ENCODE measurements at regions not wholly inside any gene's neighbourhood (a gene's known extent, or its start where the extent isn't known, plus 50 kb on each side); places are given as distances from the start of the nearest gene placed in this dataset.

GRCh38 chr5:173819521-173819920, 68.6 kb upstream of the CPEB4 start:
- dilution Hi-C loops (cut with HindIII; ENCODE audit: low sequenced_read_pairs, unreplicated experiment) = no loop called here
- no peak overlapping the region for H3K18ac ChIP-seq (ENCODE audit: low read depth, low read length)

More at GRCh38 chr5:173819521-173819920, 68.6 kb upstream of the CPEB4 start:
- no peak overlapping the region for H2BK5ac ChIP-seq (ENCODE audit: low read depth, low read length, poor library complexity, severe bottlenecking)
- no peak overlapping the region for H3K4me2 ChIP-seq (ENCODE audit: low read depth, low read length)
- H4K91ac ChIP-seq (ENCODE audit: insufficient read depth, low read depth, low read length) = no peak overlapping the region
- H3K27ac ChIP-seq (ENCODE audit: insufficient read depth, low read length) = no peak overlapping the region
- H2AK9ac ChIP-seq (replicated peaks; ENCODE audit: low read depth, low read length, poor library complexity) = no peak overlapping the region
- no peak overlapping the region for H2BK120ac ChIP-seq (ENCODE audit: low read depth, low read length)
- no peak overlapping the region for H2BK20ac ChIP-seq (ENCODE audit: low read depth, low read length)
- no peak overlapping the region for H2BK15ac ChIP-seq (ENCODE audit: low read depth, low read length)
- peaks cover 7% of the 10 kb centered on the region for H3K4me1 ChIP-seq (ENCODE audit: control insufficient read depth, insufficient read depth, low read length)
- in situ Hi-C loops (cut with MboI; ENCODE audit: low sequenced_read_pairs) = no loop called here
- DNase-seq (no peak), ATAC-seq (ENCODE audit: low read depth) (no peak)
- no peak overlapping the region for H3K9ac ChIP-seq (ENCODE audit: low read depth, low read length)
- CTCF ChIA-PET = no interaction called here
- TF ChIP-seq MAZ (IDR thresholded peaks at IDR 0.05; ENCODE audit: borderline replicate concordance, low read depth, low read length) (no peak), FOS (IDR thresholded peaks at IDR 0.05; ENCODE audit: low read depth, low read length) (no peak), SMC3 (IDR thresholded peaks at IDR 0.05; ENCODE audit: low read depth, low read length) (no peak), BHLHE40 (IDR thresholded peaks at IDR 0.05; ENCODE audit: low read depth, low read length) (no peak), CEBPB (IDR thresholded peaks at IDR 0.05; ENCODE audit: low read depth, low read length) (no peak), MXI1 (IDR thresholded peaks at IDR 0.05; ENCODE audit: borderline replicate concordance, low read depth, low read length) (no peak), USF2 (IDR thresholded peaks at IDR 0.05; ENCODE audit: low read depth, low read length) (no peak), POLR2A (IDR thresholded peaks at IDR 0.05; ENCODE audit: low read depth, low read length) (no peak), CTCF (conservative IDR thresholded peaks at IDR 0.05; ENCODE audit: low read depth, low read length) (no peak), RAD21 (IDR thresholded peaks at IDR 0.05; ENCODE audit: low read length) (no peak), MAFK (IDR thresholded peaks at IDR 0.05; ENCODE audit: low read depth, low read length) (no peak), NFE2L2 (IDR thresholded peaks at IDR 0.05; ENCODE audit: low read depth, low read length) (no peak)
- TF ChIP-seq, protein P1, sequence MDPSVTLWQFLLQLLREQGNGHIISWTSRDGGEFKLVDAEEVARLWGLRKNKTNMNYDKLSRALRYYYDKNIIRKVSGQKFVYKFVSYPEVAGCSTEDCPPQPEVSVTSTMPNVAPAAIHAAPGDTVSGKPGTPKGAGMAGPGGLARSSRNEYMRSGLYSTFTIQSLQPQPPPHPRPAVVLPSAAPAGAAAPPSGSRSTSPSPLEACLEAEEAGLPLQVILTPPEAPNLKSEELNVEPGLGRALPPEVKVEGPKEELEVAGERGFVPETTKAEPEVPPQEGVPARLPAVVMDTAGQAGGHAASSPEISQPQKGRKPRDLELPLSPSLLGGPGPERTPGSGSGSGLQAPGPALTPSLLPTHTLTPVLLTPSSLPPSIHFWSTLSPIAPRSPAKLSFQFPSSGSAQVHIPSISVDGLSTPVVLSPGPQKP (IDR thresholded peaks at IDR 0.05; ENCODE audit: borderline replicate concordance, low read depth, low read length) = no peak
- WGBS, 2 experiments (ENCODE audit: extremely low coverage in 2 of 2, insufficient read length in 1 of 2) = no CpG with 5 or more reads among the region's 3 CpGs
- H3K9me3 ChIP-seq (ENCODE audit: control insufficient read depth, insufficient read depth, low read length) = peaks cover 4% of the 10 kb centered on the region
- H4K8ac ChIP-seq (ENCODE audit: low read depth in 2 of 2, low read length in 2 of 2) = no peak overlapping the region
- no peak overlapping the region for H3K56ac ChIP-seq (ENCODE audit: extremely low read depth, insufficient read depth, low read length)
- no peak overlapping the region for H3K23ac ChIP-seq (ENCODE audit: low read depth, low read length)
- H3K36me3 ChIP-seq (ENCODE audit: control insufficient read depth, insufficient read depth, low read length) = no peaks in the 10 kb centered on the region
- no peak overlapping the region for H2AFZ ChIP-seq (replicated peaks; ENCODE audit: low read length, poor library complexity)
- no peak overlapping the region for H3K4me3 ChIP-seq (ENCODE audit: insufficient read depth, low read depth, low read length)
- intact Hi-C loops (cut with micrococcal nuclease) = no loop called here
- H3K27me3 ChIP-seq (ENCODE audit: control insufficient read depth, insufficient read depth, low read length) = no peaks in the 10 kb centered on the region; the same call in 1 of the 2 replicates
- no peak overlapping the region for H4K5ac ChIP-seq (ENCODE audit: low read depth, low read length)
- H2AK5ac ChIP-seq (ENCODE audit: low read depth, low read length) = no peak overlapping the region
- no peaks in the 10 kb centered on the region for H3K79me1 ChIP-seq (ENCODE audit: low read depth in 1 of 2, low read length in 2 of 2)
- peaks cover 6% of the 10 kb centered on the region; the same call in 1 of the 2 replicates for H3K9me1 ChIP-seq (ENCODE audit: insufficient read depth, low read length)
- POLR2A ChIA-PET (ENCODE audit: unreplicated experiment) = no interaction called here
- H4K20me1 ChIP-seq (ENCODE audit: insufficient read depth, low read length) = no peaks in the 10 kb centered on the region
- H3K4ac ChIP-seq (ENCODE audit: low read depth, low read length) = no peak overlapping the region
- no peak overlapping the region for H3K14ac ChIP-seq (replicated peaks; ENCODE audit: low read depth, low read length)
- BruUV-seq (replicated peaks) = no TSS peak
